ENCODE measurements at regions not wholly inside any gene's neighbourhood (a gene's known extent, or its start where the extent isn't known, plus 50 kb on each side); places are given as distances from the start of the nearest gene placed in this dataset.

- no peak for TF ChIP-seq YY1 (IDR thresholded peaks at IDR 0.05; ENCODE audit: low read depth)
- TF ChIP-seq EGR1 (IDR thresholded peaks at IDR 0.05), result no peak
- no peak for TF ChIP-seq TCF12 (IDR thresholded peaks at IDR 0.05; ENCODE audit: low read depth)
- TF ChIP-seq ZBTB7A (IDR thresholded peaks at IDR 0.05; ENCODE audit: low read depth), result no peak
- TF ChIP-seq REST (IDR thresholded peaks at IDR 0.05; ENCODE audit: low read depth), result no peak
- no peak for TF ChIP-seq CEBPB (IDR thresholded peaks at IDR 0.05)
- TF ChIP-seq FOXM1 (IDR thresholded peaks at IDR 0.05; ENCODE audit: borderline replicate concordance, low read depth), result no peak
- no peak for TF ChIP-seq TEAD4 (IDR thresholded peaks at IDR 0.05)
- no peak for TF ChIP-seq NFIC (IDR thresholded peaks at IDR 0.05)
- TF ChIP-seq RAD21 (IDR thresholded peaks at IDR 0.05; ENCODE audit: low read depth), result no peak
- no peak for TF ChIP-seq CREB1 (IDR thresholded peaks at IDR 0.05; ENCODE audit: low read depth)
- no peak for TF ChIP-seq EP300 (IDR thresholded peaks at IDR 0.05; ENCODE audit: borderline replicate concordance)
Observed at GRCh38 chr1:57889676-57890320, 465.9 kb upstream of the DAB1 start.

GRCh38 chr1:57887964-57888491, 464.2 kb upstream of the DAB1 start:
- TF ChIP-seq CEBPB (IDR thresholded peaks at IDR 0.05) (no peak), REST (IDR thresholded peaks at IDR 0.05; ENCODE audit: low read depth) (no peak), MAX (IDR thresholded peaks at IDR 0.05) (no peak), ZBTB7A (IDR thresholded peaks at IDR 0.05; ENCODE audit: low read depth) (no peak), EP300 (IDR thresholded peaks at IDR 0.05; ENCODE audit: borderline replicate concordance) (no peak), EGR1 (IDR thresholded peaks at IDR 0.05) (no peak), YY1 (IDR thresholded peaks at IDR 0.05; ENCODE audit: low read depth) (no peak), NFIC (IDR thresholded peaks at IDR 0.05) (no peak), CREB1 (IDR thresholded peaks at IDR 0.05; ENCODE audit: low read depth) (no peak), USF1 (IDR thresholded peaks at IDR 0.05) (no peak), TAF1 (IDR thresholded peaks at IDR 0.05; ENCODE audit: low read depth) (no peak), FOXM1 (IDR thresholded peaks at IDR 0.05; ENCODE audit: borderline replicate concordance, low read depth) (no peak), TCF12 (IDR thresholded peaks at IDR 0.05; ENCODE audit: low read depth) (no peak), RAD21 (IDR thresholded peaks at IDR 0.05; ENCODE audit: low read depth) (no peak), TEAD4 (IDR thresholded peaks at IDR 0.05) (no peak)

- TF ChIP-seq TAF1 (IDR thresholded peaks at IDR 0.05; ENCODE audit: low read depth) (no peak), EP300 (IDR thresholded peaks at IDR 0.05; ENCODE audit: borderline replicate concordance) (no peak), CEBPB (IDR thresholded peaks at IDR 0.05) (no peak), RAD21 (IDR thresholded peaks at IDR 0.05; ENCODE audit: low read depth) (no peak), MAX (IDR thresholded peaks at IDR 0.05) (no peak), ZBTB7A (IDR thresholded peaks at IDR 0.05; ENCODE audit: low read depth) (no peak), NFIC (IDR thresholded peaks at IDR 0.05) (no peak), CREB1 (IDR thresholded peaks at IDR 0.05; ENCODE audit: low read depth) (no peak), TCF12 (IDR thresholded peaks at IDR 0.05; ENCODE audit: low read depth) (no peak), USF1 (IDR thresholded peaks at IDR 0.05) (no peak), FOXM1 (IDR thresholded peaks at IDR 0.05; ENCODE audit: borderline replicate concordance, low read depth) (no peak), REST (IDR thresholded peaks at IDR 0.05; ENCODE audit: low read depth) (no peak), YY1 (IDR thresholded peaks at IDR 0.05; ENCODE audit: low read depth) (no peak), EGR1 (IDR thresholded peaks at IDR 0.05) (no peak), TEAD4 (IDR thresholded peaks at IDR 0.05) (no peak)
Observed at GRCh38 chr1:57886376-57886775, 462.5 kb upstream of the DAB1 start.

- no peak for TF ChIP-seq CEBPB (IDR thresholded peaks at IDR 0.05)
- no peak for TF ChIP-seq EP300 (IDR thresholded peaks at IDR 0.05; ENCODE audit: borderline replicate concordance)
- TF ChIP-seq TCF12 (IDR thresholded peaks at IDR 0.05; ENCODE audit: low read depth), result no peak
- TF ChIP-seq RAD21 (IDR thresholded peaks at IDR 0.05; ENCODE audit: low read depth), result no peak
- TF ChIP-seq YY1 (IDR thresholded peaks at IDR 0.05; ENCODE audit: low read depth), result no peak
- no peak for TF ChIP-seq CREB1 (IDR thresholded peaks at IDR 0.05; ENCODE audit: low read depth)
- TF ChIP-seq REST (IDR thresholded peaks at IDR 0.05; ENCODE audit: low read depth), result no peak
- no peak for TF ChIP-seq USF1 (IDR thresholded peaks at IDR 0.05)
- no peak for TF ChIP-seq EGR1 (IDR thresholded peaks at IDR 0.05)
- no peak for TF ChIP-seq MAX (IDR thresholded peaks at IDR 0.05)
Observed at GRCh38 chr1:57883642-57883995, 459.8 kb upstream of the DAB1 start.

All from Ishikawa (cell line).